H1 (cell line): ENCODE measurements at regions not wholly inside any gene's neighbourhood (a gene's known extent, or its start where the extent isn't known, plus 50 kb on each side); places are given as distances from the start of the nearest gene placed in this dataset.

Experiments
- CTCF ChIA-PET: fragments of 300-600 bp; sonication (Branson Sonifier 250); formaldehyde crosslinking; loops from one replicate; lab custom pipeline; 2021; ENCODE audit not compliant: partially characterized antibody; lab: Charles Lee
- POLR2A ChIA-PET: fragments of 300-600 bp; sonication (Branson Sonifier 250); formaldehyde crosslinking; loops from one replicate; lab custom pipeline; 2021; ENCODE audit warnings: inconsistent platforms; ENCODE audit not compliant: partially characterized antibody; lab: Charles Lee
- DNase-seq, 2 experiments: peaks; one replicate each; pipeline versions ENCODE4 v3.0.0 to v3.0.0-alpha.2; 2010 to 2022; ENCODE audit warnings: low spot score in 2 of 2, low read depth in 1 of 2, mixed read lengths in 1 of 2
- FAIRE-seq: peaks from 2 replicates; lab custom pipeline; 2011; peaks lifted over from hg19 to GRCh38; lab: Jason Lieb, UNC
- H2AFZ ChIP-seq: 2 replicates; pipeline ENCODE4 v1.8.1; 2012; ENCODE audit warnings: low read length, inconsistent platforms
- H2AK5ac ChIP-seq: 2 replicates; pipeline ENCODE4 v1.6.1; 2013; ENCODE audit warnings: low read depth, low read length
- H2BK120ac ChIP-seq: replicated peaks from 2 replicates; pipeline ENCODE3; 2013; ENCODE audit warnings: low read depth, low read length, inconsistent platforms
- H2BK12ac ChIP-seq: 2 replicates; pipeline ENCODE4 v1.6.1; 2013; ENCODE audit warnings: low read depth, low read length
- H2BK15ac ChIP-seq: 2 replicates; pipeline ENCODE4 v1.6.1; 2013; ENCODE audit warnings: low read length
- H2BK20ac ChIP-seq: 2 replicates; pipeline ENCODE4 v1.6.1; 2013; ENCODE audit warnings: low read length
- H2BK5ac ChIP-seq: 2 replicates; pipeline ENCODE4 v1.6.1; 2013; ENCODE audit warnings: low read depth, low read length
- H3K14ac ChIP-seq: 2 replicates; pipeline ENCODE4 v1.6.1; 2013; ENCODE audit warnings: inconsistent platforms; ENCODE audit not compliant: insufficient read length
- H3K18ac ChIP-seq: 2 replicates; pipeline ENCODE4 v1.6.1; 2013; ENCODE audit warnings: low read length; ENCODE audit errors: extremely low read depth
- H3K23ac ChIP-seq: 2 replicates; pipeline ENCODE4 v1.6.1; 2013; ENCODE audit warnings: inconsistent platforms; ENCODE audit not compliant: insufficient read length
- H3K23me2 ChIP-seq: 2 replicates; pipeline ENCODE4 v1.6.1; 2013; ENCODE audit warnings: low read depth, low read length
- H3K27ac ChIP-seq: 2 replicates; pipeline ENCODE4 v1.6.1; 2011; ENCODE audit warnings: low read depth, low read length, inconsistent platforms
- H3K27me3 ChIP-seq, 4 experiments: replicated peaks in 1 of 4; 1 replicate in 1 of 4; 2 replicates in 3 of 4; pipeline versions ENCODE4 v1.6.1 to v1.8.1; 2011 to 2013; ENCODE audit warnings: low read length in 3 of 4, mild to moderate bottlenecking in 3 of 4, inconsistent platforms in 2 of 4, mixed read lengths in 2 of 4, moderate library complexity in 1 of 4; ENCODE audit not compliant: control insufficient read depth in 3 of 4, insufficient read depth in 3 of 4; ENCODE audit errors: extremely low read depth in 1 of 4
- H3K36me3 ChIP-seq, 4 experiments: 2 replicates each; pipeline versions ENCODE4 v1.6.1 to v1.8.1; 2011 to 2013; ENCODE audit warnings: mild to moderate bottlenecking in 4 of 4, low read length in 3 of 4, moderate library complexity in 2 of 4, control low read depth in 1 of 4, inconsistent platforms in 1 of 4; ENCODE audit not compliant: insufficient read depth in 4 of 4, control insufficient read depth in 2 of 4
- H3K4ac ChIP-seq: replicated peaks from 2 replicates; pipeline ENCODE3; 2013; ENCODE audit warnings: low read length, low read depth, mixed read lengths, inconsistent platforms; ENCODE audit not compliant: insufficient read length
- H3K4me1 ChIP-seq, 4 experiments: replicated peaks in 1 of 4; 1 replicate in 1 of 4; 2 replicates in 3 of 4; pipeline versions ENCODE4 v1.6.1 to v1.8.1; 2011 to 2013; ENCODE audit warnings: low read length in 3 of 4, inconsistent platforms in 2 of 4, mixed read lengths in 1 of 4; ENCODE audit not compliant: insufficient read depth in 4 of 4, control insufficient read depth in 3 of 4
- H3K4me2 ChIP-seq, 2 experiments: 2 replicates each; pipeline versions ENCODE4 v1.6.1 to v1.8.1; 2011 to 2013; ENCODE audit warnings: low read depth in 2 of 2, low read length in 2 of 2, control low read depth in 1 of 2, inconsistent platforms in 1 of 2, mild to moderate bottlenecking in 1 of 2; ENCODE audit not compliant: insufficient read depth in 1 of 2
- H3K4me3 ChIP-seq, 4 experiments: fragments of 200-600, 300-600 bp in 1 of 4; sonication (generic), shearing (Covaris generic), sonication (Bioruptor Twin) in 1 of 4; 2 replicates each; pipeline versions ENCODE4 v1.5.1 to v1.8.1; 2011 to 2016; ENCODE audit warnings: low read length in 4 of 4, low read depth in 3 of 4, control low read depth in 2 of 4, inconsistent platforms in 2 of 4, mild to moderate bottlenecking in 2 of 4, mixed read lengths in 1 of 4, moderate library complexity in 1 of 4; ENCODE audit not compliant: insufficient read depth in 2 of 4; ENCODE audit errors: extremely low read depth in 1 of 4
- H3K56ac ChIP-seq: replicated peaks from 2 replicates; pipeline ENCODE3; 2013; ENCODE audit warnings: low read depth, mild to moderate bottlenecking, mixed read lengths, low read length, inconsistent platforms; ENCODE audit not compliant: insufficient read length
- H3K79me1 ChIP-seq: 2 replicates; pipeline ENCODE4 v1.6.1; 2013; ENCODE audit warnings: low read depth, low read length, control low read depth
- H3K79me2 ChIP-seq, 2 experiments: 2 replicates each; pipeline versions ENCODE4 v1.6.1 to v1.8.1; 2012 to 2013; ENCODE audit warnings: low read length in 2 of 2, mild to moderate bottlenecking in 2 of 2, inconsistent platforms in 1 of 2; ENCODE audit not compliant: insufficient read depth in 2 of 2, control insufficient read depth in 1 of 2
- H3K9ac ChIP-seq, 4 experiments: replicated peaks in 1 of 4; 1 replicate in 1 of 4; 2 replicates in 3 of 4; pipeline versions ENCODE4 v1.6.1 to v1.8.1; 2011 to 2013; ENCODE audit warnings: low read depth in 3 of 4, low read length in 3 of 4, control low read depth in 2 of 4, mild to moderate bottlenecking in 2 of 4, moderate library complexity in 2 of 4, inconsistent platforms in 1 of 4; ENCODE audit errors: extremely low read depth in 1 of 4
- H3K9me3 ChIP-seq, 2 experiments: 2 replicates each; pipeline versions ENCODE4 v1.6.1 to v1.8.1; 2012 to 2013; ENCODE audit warnings: mild to moderate bottlenecking in 2 of 2, moderate library complexity in 2 of 2, control low read depth in 1 of 2, inconsistent platforms in 1 of 2, low read depth in 1 of 2, low read length in 1 of 2, mixed read lengths in 1 of 2; ENCODE audit not compliant: insufficient read depth in 2 of 2
- H4K20me1 ChIP-seq, 2 experiments: replicated peaks in 1 of 2; 2 replicates each; pipeline versions ENCODE3 to v1.8.1; 2011 to 2013; ENCODE audit warnings: inconsistent platforms in 2 of 2, low read length in 2 of 2, mild to moderate bottlenecking in 1 of 2; ENCODE audit not compliant: insufficient read depth in 2 of 2, control insufficient read depth in 1 of 2
- H4K5ac ChIP-seq: 2 replicates; pipeline ENCODE4 v1.6.1; 2013; ENCODE audit warnings: low read length, low read depth, mixed read lengths, inconsistent platforms; ENCODE audit not compliant: insufficient read length
- H4K8ac ChIP-seq: 2 replicates; pipeline ENCODE4 v1.8.0; 2013; ENCODE audit warnings: mild to moderate bottlenecking, moderate library complexity, low read length, inconsistent platforms; ENCODE audit not compliant: insufficient read depth; ENCODE audit errors: extremely low read depth
- H4K91ac ChIP-seq: replicated peaks from 2 replicates; pipeline ENCODE3; 2013; ENCODE audit warnings: low read length, mixed read lengths, inconsistent platforms; ENCODE audit not compliant: insufficient read length
- CBX8 ChIP-seq: fragments of 300-800, 300-1000 bp; sonication (generic); IDR thresholded peaks from 2 replicates; pipeline ENCODE4 v1.7.1; 2016; ENCODE audit warnings: low read depth, low read length, borderline replicate concordance
- CHD2 ChIP-seq: IDR thresholded peaks from 2 replicates; pipeline ENCODE4 v1.6.1; 2012; ENCODE audit warnings: low read length, improper control_type of control experiment
- CTBP2 ChIP-seq: IDR thresholded peaks from 2 replicates; pipeline ENCODE4 v1.7.0; 2011; ENCODE audit warnings: borderline replicate concordance, mild to moderate bottlenecking, moderate library complexity, mixed read lengths, low read length; ENCODE audit not compliant: insufficient read depth, insufficient read length
- KDM4A ChIP-seq: IDR thresholded peaks from one replicate; pipeline ENCODE4 v1.7.1; 2012; ENCODE audit warnings: low read depth, mild to moderate bottlenecking, moderate library complexity, low read length, inconsistent platforms; ENCODE audit not compliant: severe bottlenecking
- MAFK ChIP-seq: IDR thresholded peaks from 2 replicates; pipeline ENCODE4 v1.6.1; 2012; ENCODE audit warnings: low read depth, mild to moderate bottlenecking, improper control_type of control experiment, low read length
- PHF8 ChIP-seq: fragments of 200-600 bp; sonication (generic); conservative IDR thresholded peaks from 2 replicates; pipeline ENCODE4 v1.7.1; 2012; ENCODE audit warnings: low read depth, mild to moderate bottlenecking, inconsistent platforms, low read length, moderate library complexity
- RXRA ChIP-seq: IDR thresholded peaks from 2 replicates; pipeline ENCODE4 v1.6.1; 2011; ENCODE audit warnings: low read depth, mild to moderate bottlenecking, low read length, moderate library complexity; ENCODE audit not compliant: insufficient read depth
- TAF7 ChIP-seq: optimal IDR thresholded peaks from 2 replicates; pipeline ENCODE3; 2011; ENCODE audit warnings: low read depth, mild to moderate bottlenecking, inconsistent platforms, low read length, moderate library complexity, borderline replicate concordance
- WGBS, 2 experiments: shearing (Covaris generic) in 1 of 2; methylation state at CpG; one replicate each; pipeline versions ENCODE4 v1.1.6 to v1.1.7; 2013 to 2015; ENCODE audit warnings: low lambda C conversion rate in 2 of 2, mixed read lengths in 2 of 2, inconsistent platforms in 1 of 2, low coverage in 1 of 2, missing lambda C conversion rate in 1 of 2; ENCODE audit not compliant: insufficient replicate concordance in 2 of 2, insufficient coverage in 1 of 2, insufficient read length in 1 of 2; ENCODE audit errors: extremely low coverage in 1 of 2, missing lambda C conversion rate in 1 of 2; 5-methylcytosine and 5-hydroxymethylcytosine counted together

GRCh38 chr5:51632793-51633192 is 249.5 kb downstream of the ISL1 start:
- H4K8ac ChIP-seq: no peak overlapping the region
- H3K4me3 ChIP-seq: no peak overlapping the region
- H3K27me3 ChIP-seq: no peaks in the 10 kb centered on the region
- H3K9ac ChIP-seq: no peak overlapping the region
- H2BK5ac ChIP-seq: no peak overlapping the region
- no peak overlapping the region for H3K56ac ChIP-seq
- H3K79me1 ChIP-seq: no peaks in the 10 kb centered on the region
- H2AFZ ChIP-seq: 0 out of 2 replicates have a peak overlapping the region, but pooled peaks have one; percentile 32
- no peak overlapping the region for H2BK120ac ChIP-seq
- H2BK15ac ChIP-seq: no peak overlapping the region
- H2BK20ac ChIP-seq: no peak overlapping the region
- CTCF ChIA-PET: no interaction called here
- DNase-seq (no peak), FAIRE-seq (no peak)
- H3K27ac ChIP-seq: no peak overlapping the region
- H4K91ac ChIP-seq: no peak overlapping the region
- H3K79me2 ChIP-seq: no peaks in the 10 kb centered on the region
- no peaks in the 10 kb centered on the region; a peak in 1 of 8 replicates for H3K36me3 ChIP-seq
- peaks cover 9 to 10% of the 10 kb centered on the region in 2 experiments; a peak in 3 of 4 replicates for H3K9me3 ChIP-seq
- no peak overlapping the region for H3K4ac ChIP-seq
- no peak overlapping the region for H3K23ac ChIP-seq
- H3K4me1 ChIP-seq: no peaks in the 10 kb centered on the region
- no peak overlapping the region for H2BK12ac ChIP-seq
- H3K23me2 ChIP-seq: no peaks in the 10 kb centered on the region
- no peak overlapping the region for H4K5ac ChIP-seq
- WGBS, 2 experiments: 75% methylated on average over 2 of the region's 2 CpGs; no CpG with 5 or more reads in 1 of the 2 experiments
- H2AK5ac ChIP-seq: no peak overlapping the region
- no peak overlapping the region for H3K14ac ChIP-seq
- no peak overlapping the region for H3K18ac ChIP-seq
- H4K20me1 ChIP-seq: no peaks in the 10 kb centered on the region
- H3K4me2 ChIP-seq: no peak overlapping the region
- POLR2A ChIA-PET: no interaction called here
- TF ChIP-seq RXRA (no peak), CTBP2 (no peak), PHF8 (no peak), MAFK (no peak), CHD2 (no peak), CBX8 (no peak), TAF7 (no peak), KDM4A (no peak)
